Right lobe of liver (tissue), 6 donors: ENCODE measurements at regions not wholly inside any gene's neighbourhood (a gene's known extent, or its start where the extent isn't known, plus 50 kb on each side); places are given as distances from the start of the nearest gene placed in this dataset.

Experiments
- ATAC-seq, 4 donors: fragments of 200-7000 bp; cut with Tn5 transposase; one replicate each; pipeline ENCODE4 v1.9.1; 2020; ENCODE audit warnings: mild to moderate bottlenecking in 4 of 4, moderate library complexity in 4 of 4
- DNase-seq, 3 donors: peaks; one replicate each; pipeline ENCODE4 v3.0.0-alpha.2; 2020
- H3K27ac ChIP-seq, 3 donors: fragments of 200-600 bp; one replicate each; pipeline ENCODE4 v1.8.0; 2022
- H3K27me3 ChIP-seq, 2 donors: fragments of 200-600 bp; one replicate each; pipeline ENCODE4 v1.8.0; 2022
- H3K36me3 ChIP-seq, 4 donors: fragments of 200-600 bp; sonication (generic) in 1 of 4; one replicate each; pipeline versions ENCODE4 v1.5.1 to v1.8.0; 2017 to 2022; ENCODE audit warnings: control low read depth in 1 of 4
- H3K4me1 ChIP-seq, 4 donors: fragments of 200-600 bp; sonication (generic) in 1 of 4; one replicate each; pipeline versions ENCODE4 v1.5.1 to v1.8.0; 2017 to 2022; ENCODE audit warnings: control low read depth in 1 of 4
- H3K4me3 ChIP-seq, 3 donors: fragments of 200-600 bp; one replicate each; pipeline ENCODE4 v1.8.0; 2022
- H3K9me3 ChIP-seq, 4 donors: fragments of 200-600 bp; sonication (generic) in 1 of 4; one replicate each; pipeline versions ENCODE4 v1.5.1 to v1.8.0; 2017 to 2022; ENCODE audit warnings: control low read depth in 1 of 4
- CTCF ChIP-seq, 4 donors: fragments of 200-600 bp in 3 of 4; fragments of 450-650 bp in 1 of 4; IDR thresholded peaks; one replicate each; pipeline versions ENCODE4 v1.5.1 to v1.8.0; 2016 to 2022; ENCODE audit warnings: antibody characterized with exemption in 4 of 4, mild to moderate bottlenecking in 2 of 4
- POLR2A ChIP-seq: fragments of 450-650 bp; IDR thresholded peaks from one replicate; pipeline ENCODE4 v1.6.1; 2017; ENCODE audit warnings: antibody characterized with exemption, mild to moderate bottlenecking
- WGBS: methylation state at CpG from one replicate; pipeline ENCODE4 v1.1.6; 2018; ENCODE audit warnings: low coverage, low lambda C conversion rate; ENCODE audit not compliant: insufficient coverage; ENCODE audit errors: missing lambda C conversion rate; 5-methylcytosine and 5-hydroxymethylcytosine counted together
- intact Hi-C, 2 donors: fragments of 100-400 bp; cut with DNase I; formaldehyde crosslinking; loops; one replicate each; pipeline versions ENCODE4 v1.11.2 to v1.14.1; 2022
- donor health status: DM: no; HTN: yes; CAD: no.
- donor health status: DM: no; HTN: no; CAD: no.
- donor health status: DM: no; HTN: no; CAD: no.
- donor health status: DM: no; HTN: yes; CAD: no.
- donor health status: DM: no; HTN: yes; CAD: no.

- no peak for DNase-seq
- no peaks in the 10 kb centered on the region for H3K9me3 ChIP-seq
- TF ChIP-seq CTCF (IDR thresholded peaks at IDR 0.05): no peak
- TF ChIP-seq POLR2A: no peak
- no peaks in the 10 kb centered on the region for H3K36me3 ChIP-seq
- WGBS: 50% methylated on average over 6 of the region's 6 CpGs
- intact Hi-C loops: no loop called here
- no peak for ATAC-seq
- H3K27me3 ChIP-seq: no peaks in the 10 kb centered on the region
- H3K27ac ChIP-seq: no peak overlapping the region
- no peaks in the 10 kb centered on the region for H3K4me1 ChIP-seq
- H3K4me3 ChIP-seq: no peak overlapping the region
These were observed 824.1 kb upstream of the IGFBP3 start for GRCh38 chr7:46744957-46745706.

DNA sequence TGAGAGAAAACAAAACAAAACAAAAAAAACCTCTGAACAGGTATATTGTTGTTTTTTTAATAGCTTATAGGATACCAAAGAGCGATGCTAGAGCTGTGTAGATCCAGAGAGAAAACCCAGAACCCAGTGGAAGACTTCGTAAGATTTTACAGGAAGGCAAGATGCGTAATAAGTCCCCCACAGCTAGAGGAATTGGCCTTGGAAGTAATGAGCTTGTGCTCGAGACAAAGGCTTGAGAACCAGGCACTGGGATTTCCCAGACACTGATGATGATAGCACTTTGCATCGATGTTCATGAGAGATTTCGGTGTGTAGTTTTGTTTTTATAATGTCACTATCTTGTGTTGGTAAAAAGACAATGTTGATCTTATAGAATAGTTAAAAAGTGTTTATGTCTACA, 821.5 kb upstream of the IGFBP3 start:
- intact Hi-C loops: no loop called here
- H3K36me3 ChIP-seq: no peaks in the 10 kb centered on the region
- H3K27ac ChIP-seq: no peak overlapping the region
- no peaks in the 10 kb centered on the region for H3K4me1 ChIP-seq
- H3K9me3 ChIP-seq: no peaks in the 10 kb centered on the region
- ATAC-seq: no peak
- no peak overlapping the region for H3K4me3 ChIP-seq
- H3K27me3 ChIP-seq: no peaks in the 10 kb centered on the region
- no peak for TF ChIP-seq CTCF (IDR thresholded peaks at IDR 0.05)
- no peak for TF ChIP-seq POLR2A
- 91% methylated on average over 5 of the region's 6 CpGs for WGBS
- DNase-seq: no peak

GRCh38 chr7:46741938-46742540, 821.0 kb upstream of the IGFBP3 start:
- H3K27me3 ChIP-seq: no peaks in the 10 kb centered on the region
- no peak for TF ChIP-seq CTCF (IDR thresholded peaks at IDR 0.05)
- no peak for TF ChIP-seq POLR2A
- H3K27ac ChIP-seq: no peak overlapping the region
- ATAC-seq (no peak), DNase-seq (no peak)
- no peaks in the 10 kb centered on the region for H3K36me3 ChIP-seq
- H3K4me1 ChIP-seq: no peaks in the 10 kb centered on the region
- 74% methylated on average over 4 of the region's 4 CpGs for WGBS
- H3K9me3 ChIP-seq: no peaks in the 10 kb centered on the region
- intact Hi-C loops: no loop called here
- H3K4me3 ChIP-seq: no peak overlapping the region

GRCh38 chr7:46741181-46741580, 820.1 kb upstream of the IGFBP3 start:
- Histone ChIP-seq H3K36me3 (no peaks in the 10 kb centered on the region), H3K9me3 (no peaks in the 10 kb centered on the region), H3K27me3 (no peaks in the 10 kb centered on the region), H3K4me1 (no peaks in the 10 kb centered on the region), H3K27ac (no peak overlapping the region), H3K4me3 (no peak overlapping the region)
- ATAC-seq (no peak), DNase-seq (no peak)
- TF ChIP-seq POLR2A (no peak), CTCF (IDR thresholded peaks at IDR 0.05) (no peak)
- intact Hi-C loops: no loop called here
- WGBS: 90% methylated on average over 8 of the region's 9 CpGs
